ENCODE measurements at regions not wholly inside any gene's neighbourhood (a gene's known extent, or its start where the extent isn't known, plus 50 kb on each side); places are given as distances from the start of the nearest gene placed in this dataset.

DNA sequence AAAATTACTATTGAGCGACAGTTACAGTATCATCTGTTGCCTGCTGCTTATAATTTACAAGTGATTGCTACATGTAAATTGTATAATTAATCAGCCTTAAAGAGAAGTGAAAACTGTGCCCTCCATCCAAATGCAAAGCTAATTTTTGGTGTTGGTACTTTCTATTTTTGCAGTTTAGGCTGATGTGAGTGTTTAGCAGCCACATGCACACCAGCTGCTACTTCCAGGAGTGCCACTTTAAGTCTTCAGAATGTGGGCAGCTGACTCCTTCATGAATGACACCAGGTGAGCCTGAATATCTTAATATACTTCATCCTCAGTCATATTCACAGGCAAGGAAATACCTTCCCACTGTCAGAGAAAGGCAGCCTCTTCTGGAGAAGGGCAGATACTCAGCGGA, 149.8 kb upstream of the RASGEF1B start:
- no peak for DNase-seq (ENCODE audit: extremely low read depth, low read depth, low spot score)

GRCh38 chr4:81620442-81620841, 148.7 kb upstream of the RASGEF1B start:
- no peak for DNase-seq (ENCODE audit: extremely low read depth, low read depth, low spot score)

DNA sequence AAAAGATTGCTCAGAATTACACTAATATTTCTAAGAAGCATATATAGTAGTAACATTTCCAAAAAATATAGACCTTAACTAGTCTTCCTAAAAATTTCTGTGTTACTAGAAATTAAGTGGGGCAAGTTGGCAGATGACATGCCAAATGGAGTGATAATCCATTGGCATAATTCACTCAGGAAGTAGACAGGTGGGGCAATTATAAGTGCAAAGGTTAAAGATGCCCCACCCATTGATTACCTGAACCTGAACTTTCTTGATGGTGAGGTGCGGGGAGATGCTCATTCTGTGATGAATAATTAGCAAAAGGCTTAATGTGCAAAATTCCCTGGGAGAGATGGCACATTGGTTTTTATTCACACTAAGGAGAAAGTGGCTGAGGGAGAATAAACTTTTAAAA, 145.8 kb upstream of the RASGEF1B start:
- no peak for DNase-seq (ENCODE audit: extremely low read depth, low read depth, low spot score)

- DNase-seq (ENCODE audit: extremely low read depth, low read depth, low spot score) = no peak
These were observed 139.5 kb upstream of the RASGEF1B start for GRCh38 chr4:81611221-81611620.

GRCh38 chr4:81609844-81610243, 138.1 kb upstream of the RASGEF1B start:
- no peak for DNase-seq (ENCODE audit: extremely low read depth, low read depth, low spot score)

- DNase-seq (ENCODE audit: extremely low read depth, low read depth, low spot score) = no peak
These were observed 136.2 kb upstream of the RASGEF1B start for GRCh38 chr4:81607950-81608349.

GRCh38 chr4:81606801-81607501, 135.2 kb upstream of the RASGEF1B start:
- DNase-seq (ENCODE audit: extremely low read depth, low read depth, low spot score) = no peak

DNA sequence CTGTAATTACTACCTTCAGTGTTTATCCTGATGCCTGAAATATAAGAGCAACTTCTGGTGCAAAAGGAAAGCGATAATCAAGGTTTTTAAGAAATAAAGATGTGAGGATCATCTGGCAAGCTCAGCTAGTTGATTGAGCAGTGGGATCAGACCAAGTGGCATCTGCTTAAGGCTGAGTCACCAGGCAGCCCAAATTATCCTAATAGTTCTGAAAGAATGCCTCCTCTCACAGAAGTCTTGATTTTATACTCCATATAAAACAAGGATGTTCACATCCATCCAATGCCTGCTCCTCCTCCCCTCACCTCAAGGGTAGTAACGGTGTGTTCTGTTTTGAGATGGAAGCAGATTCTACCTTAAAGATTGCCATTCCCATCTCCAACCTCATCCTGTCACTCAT, 134.5 kb upstream of the RASGEF1B start:
- DNase-seq (ENCODE audit: extremely low read depth, low read depth, low spot score) = no peak

DNA sequence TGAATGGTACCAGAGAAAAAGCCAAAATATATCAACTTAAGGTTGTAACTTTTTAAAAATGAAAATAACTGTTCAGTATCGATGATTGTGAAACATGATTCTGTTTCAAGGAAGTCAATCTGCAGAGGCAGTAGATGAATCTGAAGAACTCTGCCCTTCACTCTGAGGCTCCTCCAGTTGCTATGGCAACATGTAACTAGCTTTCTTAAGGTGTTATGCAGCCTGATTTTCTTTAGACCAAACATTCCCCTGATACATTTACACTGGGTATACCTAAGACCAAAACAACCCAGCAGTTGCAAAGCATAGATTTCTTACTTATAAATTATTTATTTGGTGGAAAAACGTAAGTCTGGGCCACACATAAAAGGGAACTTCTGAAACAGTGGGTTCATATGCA, 133.6 kb upstream of the RASGEF1B start:
- DNase-seq (ENCODE audit: extremely low read depth, low read depth, low spot score) = no peak

DNA sequence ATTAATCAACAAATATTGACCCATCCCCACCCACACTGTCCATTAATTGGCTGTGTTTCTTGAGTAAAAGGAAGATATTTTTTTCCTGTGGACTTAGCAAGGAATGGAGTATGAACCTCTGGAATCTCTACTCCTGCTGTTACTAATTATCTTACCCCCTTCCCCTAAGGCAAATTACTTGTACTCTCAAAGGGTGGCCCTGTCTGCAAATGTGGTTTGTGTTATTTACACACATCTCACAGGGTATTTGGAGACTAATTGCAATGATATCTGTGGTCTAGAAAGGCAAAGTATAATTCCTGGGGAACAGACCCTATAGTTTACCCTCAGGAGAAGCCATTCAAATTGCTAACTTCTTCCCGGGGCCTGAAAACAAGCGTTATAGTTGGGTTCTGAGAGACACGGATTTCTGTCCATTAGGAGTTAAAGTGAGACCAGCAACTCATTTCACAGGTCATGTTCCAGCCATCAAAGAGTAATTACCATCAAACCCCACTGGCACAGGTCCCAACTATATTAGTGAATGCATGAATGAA, 133.0 kb upstream of the RASGEF1B start:
- no peak for DNase-seq (ENCODE audit: extremely low read depth, low read depth, low spot score)

GRCh38 chr4:81602854-81603253, 131.1 kb upstream of the RASGEF1B start:
- DNase-seq (ENCODE audit: extremely low read depth, low read depth, low spot score) = no peak

GRCh38 chr4:81601358-81601694, 129.6 kb upstream of the RASGEF1B start:
- DNase-seq (ENCODE audit: extremely low read depth, low read depth, low spot score) = no peak

- no peak for DNase-seq (ENCODE audit: extremely low read depth, low read depth, low spot score)
These were observed 129.0 kb upstream of the RASGEF1B start for GRCh38 chr4:81600520-81601357.

DNA sequence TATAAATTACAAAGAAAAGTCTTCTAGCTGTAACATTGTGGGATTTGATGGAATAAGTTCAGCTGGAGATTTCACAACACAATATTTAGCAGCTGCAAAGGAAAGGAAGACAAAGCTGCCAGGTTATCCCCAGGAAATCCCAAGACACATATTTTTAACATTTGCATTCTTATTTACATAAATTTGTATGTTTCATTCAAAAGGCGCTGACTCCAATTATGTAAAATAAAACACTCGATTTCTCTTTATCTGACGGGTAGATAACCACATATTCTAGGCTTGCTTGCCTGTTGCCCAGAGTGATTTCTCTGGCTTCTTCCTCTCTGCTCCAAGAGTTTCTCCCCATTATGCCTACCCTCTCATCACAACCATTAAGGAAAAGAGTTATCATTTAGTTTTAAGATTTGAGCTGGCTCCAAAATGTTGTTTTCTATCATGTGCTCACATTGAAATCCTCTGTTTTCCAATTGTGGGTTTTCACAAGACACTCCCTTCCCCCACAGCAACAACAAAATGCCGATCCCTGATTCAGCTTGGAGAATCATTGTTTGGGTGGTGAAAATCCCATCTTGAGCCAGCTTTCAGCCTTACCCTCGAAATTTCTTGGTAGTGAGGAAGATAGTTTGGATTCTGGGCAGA, 128.2 kb upstream of the RASGEF1B start:
- no peak for DNase-seq (ENCODE audit: extremely low read depth, low read depth, low spot score)

- DNase-seq (ENCODE audit: extremely low read depth, low read depth, low spot score) = no peak
These were observed 124.3 kb upstream of the RASGEF1B start for GRCh38 chr4:81595798-81596610.

- no peak for DNase-seq (ENCODE audit: extremely low read depth, low read depth, low spot score)
These were observed 123.6 kb upstream of the RASGEF1B start for GRCh38 chr4:81595287-81595686.

DNA sequence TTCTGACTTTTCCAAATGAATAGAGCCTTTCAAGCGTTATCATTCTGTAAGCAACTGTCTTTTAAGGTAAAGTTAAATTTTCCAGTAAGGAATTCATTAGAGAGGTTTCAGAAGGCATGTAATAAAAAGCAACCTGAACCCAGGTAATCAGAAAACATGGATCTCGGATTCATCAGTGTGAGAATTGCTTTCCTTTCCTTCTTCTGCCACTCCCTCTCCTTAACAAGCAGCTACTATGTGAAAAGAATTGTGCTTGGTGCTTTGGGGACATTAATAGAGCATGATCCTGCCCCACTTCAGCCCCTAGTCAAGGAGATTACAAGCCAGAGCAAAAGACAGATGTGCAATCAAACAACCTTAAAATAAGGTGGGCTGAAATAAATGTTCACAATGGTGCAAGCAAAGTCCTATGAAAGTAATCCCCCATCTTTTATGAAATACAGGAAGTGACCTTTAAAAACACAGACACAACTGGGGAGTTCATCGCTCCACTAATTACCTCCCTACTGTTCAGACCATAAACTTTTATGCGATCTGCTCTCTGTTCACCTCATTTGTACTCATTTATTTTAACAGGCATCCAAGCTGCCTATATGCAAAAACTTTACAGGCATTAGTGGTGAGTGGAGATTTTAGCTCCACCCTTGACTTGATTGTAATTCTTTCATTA, 122.9 kb upstream of the RASGEF1B start:
- no peak for DNase-seq (ENCODE audit: extremely low read depth, low read depth, low spot score)

DNA sequence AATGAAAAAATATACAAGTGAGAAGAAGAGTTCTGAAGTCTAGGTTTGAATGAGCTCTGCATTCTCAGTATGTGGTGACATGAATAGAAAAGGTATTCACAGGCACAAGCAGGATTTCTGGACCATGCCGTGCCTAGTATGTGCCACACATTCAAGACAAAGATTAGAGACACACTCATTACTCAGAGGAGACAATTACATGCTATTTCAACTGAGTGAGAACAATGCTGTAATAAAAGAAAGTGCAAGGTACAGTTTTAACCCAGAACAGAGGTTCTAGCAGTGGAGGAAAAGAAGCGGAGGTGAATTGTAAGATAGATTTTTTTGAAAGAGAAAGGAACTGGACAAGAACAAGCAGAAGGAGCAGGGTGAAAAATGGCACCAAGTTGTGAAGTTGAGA, 121.0 kb upstream of the RASGEF1B start:
- DNase-seq (ENCODE audit: extremely low read depth, low read depth, low spot score) = no peak

- DNase-seq (ENCODE audit: extremely low read depth, low read depth, low spot score) = no peak
These were observed 118.9 kb upstream of the RASGEF1B start for GRCh38 chr4:81590596-81590995.

DNA sequence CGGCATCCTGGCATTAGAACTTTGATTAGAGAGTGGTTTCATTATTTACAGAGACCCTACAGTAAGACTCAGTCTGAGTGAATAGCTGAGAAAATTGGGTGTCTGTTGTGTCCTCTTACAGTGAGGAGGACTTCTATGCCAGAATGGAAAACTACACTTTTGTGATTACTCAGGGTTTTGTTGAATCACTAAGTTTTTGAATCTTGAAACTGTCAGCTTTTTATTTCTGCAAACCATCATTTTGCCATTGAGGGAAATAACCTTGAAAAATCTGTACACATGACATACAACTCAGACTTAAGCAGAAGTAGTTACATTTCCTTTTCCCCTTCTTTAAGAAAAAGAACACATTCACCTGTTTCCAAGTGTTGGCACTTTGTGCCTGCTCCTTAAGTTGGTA, 117.6 kb upstream of the RASGEF1B start:
- DNase-seq (ENCODE audit: extremely low read depth, low read depth, low spot score) = no peak

All from glomerular endothelial cell (primary cell).